ENCODE measurements at regions not wholly inside any gene's neighbourhood (a gene's known extent, or its start where the extent isn't known, plus 50 kb on each side); places are given as distances from the start of the nearest gene placed in this dataset.

GRCh38 chr2:128403814-128404708 is 85.4 kb upstream of the HS6ST1 start:
- no peak for DNase-seq

GRCh38 chr2:128404709-128405466 is 86.2 kb upstream of the HS6ST1 start:
- DNase-seq = no peak

- DNase-seq = no peak
These were observed 86.8 kb upstream of the HS6ST1 start for GRCh38 chr2:128405467-128405900.

GRCh38 chr2:128405981-128406613 is 87.4 kb upstream of the HS6ST1 start:
- DNase-seq = no peak

GRCh38 chr2:128406736-128407554 is 88.3 kb upstream of the HS6ST1 start:
- no peak for DNase-seq

- no peak for DNase-seq
These were observed 90.0 kb upstream of the HS6ST1 start for GRCh38 chr2:128408349-128409305.

GRCh38 chr2:128409326-128410034 is 90.8 kb upstream of the HS6ST1 start:
- DNase-seq = no peak

GRCh38 chr2:128410035-128410757 is 91.5 kb upstream of the HS6ST1 start:
- DNase-seq = no peak

GRCh38 chr2:128410758-128411215 is 92.1 kb upstream of the HS6ST1 start:
- no peak for DNase-seq

- no peak for DNase-seq
These were observed 92.8 kb upstream of the HS6ST1 start for GRCh38 chr2:128411431-128411830.

- DNase-seq = no peak
These were observed 93.7 kb upstream of the HS6ST1 start for GRCh38 chr2:128412181-128412871.

GRCh38 chr2:128413014-128413717 is 94.5 kb upstream of the HS6ST1 start:
- DNase-seq = no peak

GRCh38 chr2:128413718-128414341 is 95.2 kb upstream of the HS6ST1 start:
- no peak for DNase-seq

GRCh38 chr2:128414351-128414750 is 95.7 kb upstream of the HS6ST1 start:
- DNase-seq = no peak

GRCh38 chr2:128414946-128415778 is 96.5 kb upstream of the HS6ST1 start:
- DNase-seq = no peak

- DNase-seq = no peak
These were observed 97.1 kb upstream of the HS6ST1 start for GRCh38 chr2:128415779-128416061.

- no peak for DNase-seq
These were observed 97.6 kb upstream of the HS6ST1 start for GRCh38 chr2:128416109-128416785.

Measured in AML-193 (cell line).